ENCODE measurements at regions not wholly inside any gene's neighbourhood (a gene's known extent, or its start where the extent isn't known, plus 50 kb on each side); places are given as distances from the start of the nearest gene placed in this dataset.

- TF ChIP-seq POLR2A (IDR thresholded peaks at IDR 0.05) (no peak), EP300 (IDR thresholded peaks at IDR 0.05) (no peak), POLR2AphosphoS5 (IDR thresholded peaks at IDR 0.05) (no peak)
- TF ChIP-seq, protein P1, sequence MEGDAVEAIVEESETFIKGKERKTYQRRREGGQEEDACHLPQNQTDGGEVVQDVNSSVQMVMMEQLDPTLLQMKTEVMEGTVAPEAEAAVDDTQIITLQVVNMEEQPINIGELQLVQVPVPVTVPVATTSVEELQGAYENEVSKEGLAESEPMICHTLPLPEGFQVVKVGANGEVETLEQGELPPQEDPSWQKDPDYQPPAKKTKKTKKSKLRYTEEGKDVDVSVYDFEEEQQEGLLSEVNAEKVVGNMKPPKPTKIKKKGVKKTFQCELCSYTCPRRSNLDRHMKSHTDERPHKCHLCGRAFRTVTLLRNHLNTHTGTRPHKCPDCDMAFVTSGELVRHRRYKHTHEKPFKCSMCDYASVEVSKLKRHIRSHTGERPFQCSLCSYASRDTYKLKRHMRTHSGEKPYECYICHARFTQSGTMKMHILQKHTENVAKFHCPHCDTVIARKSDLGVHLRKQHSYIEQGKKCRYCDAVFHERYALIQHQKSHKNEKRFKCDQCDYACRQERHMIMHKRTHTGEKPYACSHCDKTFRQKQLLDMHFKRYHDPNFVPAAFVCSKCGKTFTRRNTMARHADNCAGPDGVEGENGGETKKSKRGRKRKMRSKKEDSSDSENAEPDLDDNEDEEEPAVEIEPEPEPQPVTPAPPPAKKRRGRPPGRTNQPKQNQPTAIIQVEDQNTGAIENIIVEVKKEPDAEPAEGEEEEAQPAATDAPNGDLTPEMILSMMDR (IDR thresholded peaks at IDR 0.05), result peak in 2 of 7 experiments; percentile 6 to 14
These were observed 94.3 kb upstream of the GALNT2 start for GRCh38 chr1:229972600-229973296.

Measured in stomach (tissue), 4 donors.